Muscle layer of colon (tissue), 2 donors: ENCODE measurements at regions not wholly inside any gene's neighbourhood (a gene's known extent, or its start where the extent isn't known, plus 50 kb on each side); places are given as distances from the start of the nearest gene placed in this dataset.

Experiments
- H3K27ac ChIP-seq: one replicate; pipeline ENCODE4 v1.7.0; 2013; ENCODE audit warnings: low read depth, mild to moderate bottlenecking, low read length, moderate library complexity
- H3K27me3 ChIP-seq, 2 donors: one replicate each; pipeline ENCODE4 v1.7.0; 2013; ENCODE audit warnings: low read length in 2 of 2, mild to moderate bottlenecking in 2 of 2; ENCODE audit not compliant: insufficient read depth in 2 of 2, control insufficient read depth in 1 of 2
- H3K36me3 ChIP-seq: one replicate; pipeline ENCODE4 v1.7.0; 2013; ENCODE audit warnings: mild to moderate bottlenecking, low read length; ENCODE audit not compliant: insufficient read depth
- H3K4me1 ChIP-seq: one replicate; pipeline ENCODE4 v1.7.0; 2013; ENCODE audit warnings: mild to moderate bottlenecking, low read length; ENCODE audit not compliant: insufficient read depth
- H3K4me3 ChIP-seq, 2 donors: one replicate each; pipeline ENCODE4 v1.7.0; 2013; ENCODE audit warnings: low read length in 2 of 2, low read depth in 1 of 2, mild to moderate bottlenecking in 1 of 2, moderate library complexity in 1 of 2
- H3K9ac ChIP-seq: one replicate; pipeline ENCODE4 v1.7.0; 2013; ENCODE audit warnings: low read length
- H3K9me3 ChIP-seq: one replicate; pipeline ENCODE4 v1.7.0; 2013; ENCODE audit warnings: mild to moderate bottlenecking, low read length
- donor health status: abdominal sarcoma.
- donor health status: Adenocarcinoma of cecum.

DNA sequence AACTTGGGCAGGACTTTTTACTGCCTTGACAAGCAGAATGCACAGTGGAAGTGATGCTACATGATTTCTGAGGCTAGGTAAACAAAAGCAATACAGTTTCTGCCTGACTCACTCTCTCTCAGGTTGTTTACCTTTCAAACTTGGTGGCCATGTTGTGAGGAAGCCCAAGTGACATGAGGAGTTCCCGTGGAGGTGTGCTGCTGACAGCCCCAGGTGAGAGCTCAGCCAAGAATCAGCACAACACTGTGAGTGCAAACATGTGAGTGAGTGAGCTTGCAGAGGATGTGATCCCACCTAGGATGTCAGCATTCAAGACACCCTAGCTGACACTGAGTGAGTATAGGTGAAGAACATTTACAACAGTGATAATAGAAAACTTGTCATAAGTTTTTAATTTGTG, 71.1 kb upstream of the IFNAR2 start:
- Histone ChIP-seq H3K36me3 (no peaks in the 10 kb centered on the region), H3K27me3 (peaks cover 0 to 3% of the 10 kb centered on the region in 2 donors), H3K27ac (no peak overlapping the region), H3K4me3 (no peak overlapping the region), H3K9ac (no peak overlapping the region), H3K4me1 (peaks cover 10% of the 10 kb centered on the region), H3K9me3 (peaks cover 9% of the 10 kb centered on the region)

DNA sequence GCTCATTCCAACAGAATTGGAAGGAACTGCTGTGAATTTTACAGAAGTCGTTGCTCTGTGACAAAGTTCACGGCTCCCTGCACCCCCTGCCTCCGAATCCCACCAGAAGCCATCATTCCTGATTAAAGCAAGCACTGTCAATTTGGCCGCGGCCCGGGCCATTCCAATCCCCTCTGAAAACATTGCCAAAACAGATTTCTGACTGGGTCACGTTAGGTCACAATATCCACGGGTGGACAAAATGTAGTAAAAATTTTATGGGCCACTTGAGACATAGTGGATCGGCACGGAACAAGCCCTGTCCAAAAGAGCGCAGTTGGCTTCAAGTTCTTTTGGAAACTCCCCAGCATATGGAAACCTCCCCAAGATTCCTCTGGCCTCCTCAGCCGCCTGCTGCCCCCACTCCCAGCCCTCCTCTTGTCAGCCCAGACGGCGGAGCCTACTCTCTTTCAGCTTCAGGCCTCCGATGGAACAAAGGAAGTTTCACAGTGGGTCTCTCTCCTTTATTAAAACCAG, 67.2 kb upstream of the IFNAR2 start:
- no peaks in the 10 kb centered on the region for H3K36me3 ChIP-seq

DNA sequence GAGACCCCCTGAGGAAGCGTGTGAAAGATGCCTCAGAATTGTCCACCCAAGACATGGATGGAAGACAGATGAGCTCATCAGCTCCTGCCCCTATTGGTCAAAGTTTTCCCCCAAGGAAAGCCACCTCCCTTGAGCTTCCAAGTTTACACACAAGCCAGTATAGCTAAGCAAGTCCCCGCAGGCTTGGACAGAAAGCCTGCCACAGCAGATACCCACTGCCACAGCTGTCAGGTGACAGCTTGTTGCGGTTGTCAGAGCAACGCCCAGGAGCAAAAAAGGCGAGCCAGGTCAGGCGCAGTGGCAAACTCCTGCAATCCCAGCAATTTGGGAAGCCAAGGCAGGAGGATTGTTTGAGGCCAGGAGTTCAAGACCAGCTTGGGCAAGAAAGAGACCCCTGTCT, 60.9 kb upstream of the IFNAR2 start:
- no peak overlapping the region for H3K9ac ChIP-seq
- H3K36me3 ChIP-seq, result no peaks in the 10 kb centered on the region
- H3K4me3 ChIP-seq, result no peak overlapping the region
- no peaks in the 10 kb centered on the region for H3K9me3 ChIP-seq
- H3K27ac ChIP-seq, result no peak overlapping the region
- H3K27me3 ChIP-seq, result peaks cover 0 to 7% of the 10 kb centered on the region in 2 donors
- no peaks in the 10 kb centered on the region for H3K4me1 ChIP-seq

More for the DNA sequence above, 67.2 kb upstream of the IFNAR2 start:
- no peak overlapping the region for H3K27ac ChIP-seq
- H3K4me1 ChIP-seq, result peaks cover 10% of the 10 kb centered on the region
- no peaks in the 10 kb centered on the region for H3K27me3 ChIP-seq
- peaks cover 9% of the 10 kb centered on the region for H3K9me3 ChIP-seq
- no peak overlapping the region for H3K4me3 ChIP-seq
- H3K9ac ChIP-seq, result no peak overlapping the region

DNA sequence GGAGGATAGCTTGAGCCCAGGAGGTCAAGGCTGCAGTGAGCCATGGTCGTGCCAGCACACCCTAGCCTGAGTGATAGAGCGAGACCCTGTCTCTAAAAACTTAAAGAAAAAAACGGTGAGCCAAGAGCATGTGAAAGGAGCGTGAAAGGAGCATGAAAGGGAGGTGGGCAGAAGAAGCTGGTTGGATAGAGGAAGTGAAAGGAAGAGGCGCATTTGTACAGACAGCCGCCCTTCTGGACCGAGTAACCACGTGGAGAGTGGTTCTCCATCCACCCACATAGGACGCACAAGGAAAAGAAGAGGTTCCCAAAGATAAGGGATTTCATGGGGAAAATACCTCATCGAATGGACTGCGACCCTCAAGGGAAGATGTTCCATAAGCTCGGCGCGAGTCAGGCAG, 60.4 kb upstream of the IFNAR2 start:
- Histone ChIP-seq H3K4me1 (no peaks in the 10 kb centered on the region), H3K9me3 (no peaks in the 10 kb centered on the region), H3K27me3 (peaks cover 0 to 7% of the 10 kb centered on the region in 2 donors), H3K27ac (no peak overlapping the region), H3K4me3 (no peak overlapping the region), H3K9ac (no peak overlapping the region), H3K36me3 (no peaks in the 10 kb centered on the region)

DNA sequence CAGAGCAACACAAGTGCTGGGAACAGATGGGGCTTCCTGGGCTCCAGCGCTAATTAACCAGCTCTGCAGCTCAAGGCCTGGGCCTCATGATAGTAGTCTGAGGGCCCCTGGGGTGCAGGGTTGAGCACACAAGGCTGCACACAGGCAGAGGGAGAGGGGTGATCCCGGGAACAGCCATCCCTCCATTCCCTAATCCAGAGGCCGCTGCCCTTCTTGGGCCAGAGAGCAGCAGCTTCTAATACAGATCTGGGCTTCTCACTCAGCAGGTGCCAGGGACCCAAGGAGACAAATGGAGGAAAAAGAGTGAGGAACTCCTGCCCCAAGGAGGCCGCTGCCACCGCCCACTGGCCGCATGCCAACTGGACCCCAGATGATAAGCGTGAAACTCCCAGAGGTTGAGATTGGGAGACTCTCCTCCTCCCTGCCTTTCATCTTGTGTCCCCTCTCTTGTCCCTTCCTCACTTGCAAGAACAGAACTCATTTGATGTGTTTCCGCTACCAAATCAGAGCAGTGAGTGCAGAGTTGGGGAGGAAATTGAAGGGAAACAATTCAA, 58.0 kb upstream of the IFNAR2 start:
- Histone ChIP-seq H3K27me3 (peaks cover 0 to 7% of the 10 kb centered on the region in 2 donors), H3K9ac (no peak overlapping the region), H3K27ac (no peak overlapping the region), H3K9me3 (no peaks in the 10 kb centered on the region), H3K4me1 (no peaks in the 10 kb centered on the region), H3K36me3 (no peaks in the 10 kb centered on the region), H3K4me3 (no peak overlapping the region)

DNA sequence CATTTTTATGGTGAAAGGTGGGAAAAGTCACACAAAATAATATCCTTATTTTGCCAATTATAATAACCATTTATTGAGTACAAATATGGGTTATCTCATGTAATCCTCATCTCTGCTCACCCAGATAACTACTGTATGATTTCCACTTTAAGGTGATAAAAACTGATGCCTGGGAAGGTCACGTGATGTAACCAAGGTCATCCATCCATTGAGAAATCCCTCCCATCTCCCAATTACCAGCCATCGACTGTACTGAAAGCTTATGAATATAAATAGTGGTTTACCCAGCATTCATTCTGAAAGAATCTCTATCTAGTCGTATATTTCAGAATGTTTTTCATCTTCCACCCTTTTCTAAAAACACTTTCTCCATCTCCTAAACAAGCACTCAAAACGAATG, 55.0 kb upstream of the IFNAR2 start:
- H3K9ac ChIP-seq, result no peak overlapping the region
- no peak overlapping the region for H3K27ac ChIP-seq
- H3K4me1 ChIP-seq, result no peaks in the 10 kb centered on the region
- no peaks in the 10 kb centered on the region for H3K36me3 ChIP-seq
- peaks cover 0 to 7% of the 10 kb centered on the region in 2 donors for H3K27me3 ChIP-seq
- H3K4me3 ChIP-seq, result no peak overlapping the region
- H3K9me3 ChIP-seq, result no peaks in the 10 kb centered on the region
